GM23248 (cell line): ENCODE measurements at regions not wholly inside any gene's neighbourhood (a gene's known extent, or its start where the extent isn't known, plus 50 kb on each side); places are given as distances from the start of the nearest gene placed in this dataset.

ENCODE experiments used
- EZH2 ChIP-seq: fragments of 200-600 bp; sonication (generic); IDR thresholded peaks from 2 replicates; pipeline ENCODE4 v1.6.1; 2018; ENCODE audit warnings: antibody characterized with exemption, mild to moderate bottlenecking; ENCODE audit not compliant: insufficient read depth, poor library complexity, severe bottlenecking
- EZH2phosphoT487 ChIP-seq: fragments of 200-600 bp; sonication (generic); IDR thresholded peaks from 2 replicates; pipeline ENCODE4 v1.6.1; 2018; ENCODE audit warnings: antibody characterized with exemption, moderate library complexity, mild to moderate bottlenecking, low read depth; ENCODE audit not compliant: insufficient read depth

DNA sequence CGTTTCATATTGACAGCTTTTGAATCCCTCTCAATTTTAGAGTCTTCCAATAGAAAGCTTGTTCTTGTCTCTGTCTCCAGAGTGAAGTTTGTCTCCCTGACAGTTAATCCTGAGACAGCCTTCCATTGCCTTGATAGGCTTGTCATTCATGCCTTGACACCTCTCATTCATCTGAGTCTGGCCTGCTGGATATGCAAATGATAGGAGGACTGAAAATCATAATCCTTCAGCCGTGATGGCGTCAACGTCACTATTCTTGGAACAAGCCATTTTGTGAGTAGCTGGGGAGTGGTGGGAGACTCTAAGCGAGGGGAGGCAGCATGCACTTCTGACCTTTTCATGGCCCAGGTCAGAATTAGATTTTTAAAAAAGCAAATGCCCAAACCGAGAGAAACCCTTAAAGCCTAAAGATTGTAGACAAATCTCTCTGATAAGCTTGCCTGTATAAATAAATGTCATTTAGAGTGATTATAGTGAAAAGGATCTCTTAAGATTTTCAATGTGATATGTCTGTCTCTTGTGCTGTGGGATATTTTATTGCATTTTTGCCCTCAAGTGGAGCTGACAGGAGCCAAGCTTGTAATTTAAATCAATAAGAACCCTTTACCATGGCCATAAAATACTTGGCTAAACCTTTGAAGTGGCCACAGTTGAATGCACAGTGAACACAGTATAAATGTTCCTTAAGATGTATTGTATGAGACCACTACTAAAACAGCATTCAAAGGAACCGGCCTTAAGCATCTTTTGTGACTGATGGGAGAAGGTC lies 148.8 kb downstream of the SNX10 start:
- TF ChIP-seq EZH2 (no peak), EZH2phosphoT487 (no peak)
